ENCODE measurements at regions not wholly inside any gene's neighbourhood (a gene's known extent, or its start where the extent isn't known, plus 50 kb on each side); places are given as distances from the start of the nearest gene placed in this dataset.

DNA sequence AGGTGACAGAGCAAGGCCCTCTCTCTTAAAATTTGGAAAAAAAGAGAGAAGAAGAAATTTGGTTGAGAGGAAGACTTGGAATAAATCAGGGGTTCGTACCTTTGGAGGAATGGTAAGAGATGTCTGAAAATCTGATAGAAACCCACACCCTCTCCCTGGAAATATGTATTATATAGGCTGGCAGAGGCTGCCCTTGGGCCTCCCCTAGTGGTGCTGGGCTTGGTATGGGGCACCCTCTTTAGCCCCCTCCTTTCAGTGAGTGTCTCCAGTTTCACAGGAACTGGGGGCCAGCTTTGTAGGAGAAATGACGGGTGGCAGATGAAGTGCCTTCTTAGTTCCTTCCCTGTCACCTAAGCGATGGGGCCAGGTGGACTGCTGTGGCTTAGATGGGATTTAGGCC is 82.9 kb upstream of the SLC2A1 start:
- Mint-ChIP-seq H3K4me3 (ENCODE audit: unreplicated experiment) (no peak overlapping the region), H3K27me3 (ENCODE audit: low read depth) (no peaks in the 10 kb centered on the region), H3K27ac (ENCODE audit: unreplicated experiment) (no peak overlapping the region), H3K36me3 (ENCODE audit: low read depth) (no peaks in the 10 kb centered on the region), H3K4me1 (ENCODE audit: low read depth) (no peaks in the 10 kb centered on the region), H3K9me3 (ENCODE audit: low read depth) (no peaks in the 10 kb centered on the region)
- TF ChIP-seq, protein P1, sequence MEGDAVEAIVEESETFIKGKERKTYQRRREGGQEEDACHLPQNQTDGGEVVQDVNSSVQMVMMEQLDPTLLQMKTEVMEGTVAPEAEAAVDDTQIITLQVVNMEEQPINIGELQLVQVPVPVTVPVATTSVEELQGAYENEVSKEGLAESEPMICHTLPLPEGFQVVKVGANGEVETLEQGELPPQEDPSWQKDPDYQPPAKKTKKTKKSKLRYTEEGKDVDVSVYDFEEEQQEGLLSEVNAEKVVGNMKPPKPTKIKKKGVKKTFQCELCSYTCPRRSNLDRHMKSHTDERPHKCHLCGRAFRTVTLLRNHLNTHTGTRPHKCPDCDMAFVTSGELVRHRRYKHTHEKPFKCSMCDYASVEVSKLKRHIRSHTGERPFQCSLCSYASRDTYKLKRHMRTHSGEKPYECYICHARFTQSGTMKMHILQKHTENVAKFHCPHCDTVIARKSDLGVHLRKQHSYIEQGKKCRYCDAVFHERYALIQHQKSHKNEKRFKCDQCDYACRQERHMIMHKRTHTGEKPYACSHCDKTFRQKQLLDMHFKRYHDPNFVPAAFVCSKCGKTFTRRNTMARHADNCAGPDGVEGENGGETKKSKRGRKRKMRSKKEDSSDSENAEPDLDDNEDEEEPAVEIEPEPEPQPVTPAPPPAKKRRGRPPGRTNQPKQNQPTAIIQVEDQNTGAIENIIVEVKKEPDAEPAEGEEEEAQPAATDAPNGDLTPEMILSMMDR (IDR thresholded peaks at IDR 0.05), result no peak
- DNase-seq (ENCODE audit: low spot score), result no peak

DNA sequence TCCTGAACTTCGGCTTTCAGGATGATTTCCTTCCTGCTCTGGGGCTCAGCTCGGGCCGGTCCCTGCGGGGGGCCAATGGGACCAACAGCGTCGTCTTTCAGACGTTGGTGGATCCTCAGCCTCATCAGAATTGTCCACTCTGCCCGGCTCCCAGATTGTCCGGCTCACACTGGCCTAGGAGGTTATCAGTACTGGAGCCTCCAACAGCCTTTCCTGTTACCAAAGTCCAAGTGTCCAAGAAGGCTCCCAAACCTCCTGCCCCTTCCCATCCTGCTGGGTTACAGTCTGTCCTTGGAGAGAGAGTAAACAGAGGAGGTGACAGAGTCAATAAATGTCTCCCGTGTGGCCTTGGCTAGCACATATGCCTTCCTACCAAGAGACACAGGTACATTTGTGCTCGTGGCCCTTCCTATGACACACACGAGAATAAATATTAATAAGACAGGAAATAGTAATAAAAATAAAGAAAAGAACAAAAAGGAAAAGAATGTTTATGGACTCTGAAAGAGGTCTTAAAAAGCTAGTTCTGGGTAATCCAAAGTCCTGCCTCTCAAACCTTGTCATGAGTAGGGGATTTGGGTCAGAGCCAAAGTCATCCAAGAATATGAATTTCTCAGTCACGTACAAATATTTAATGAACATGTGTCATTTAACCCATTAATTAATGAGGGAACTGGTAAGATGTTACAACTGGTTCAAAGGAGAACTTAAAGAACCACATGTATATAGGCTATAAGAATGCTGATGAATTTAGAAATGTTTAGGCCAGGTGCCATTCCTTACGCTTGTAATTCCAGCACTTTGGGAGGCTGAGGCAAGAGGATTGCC is 80.8 kb upstream of the SLC2A1 start:
- no peak overlapping the region for H3K4me3 Mint-ChIP-seq (ENCODE audit: unreplicated experiment)
- TF ChIP-seq, protein P1 (IDR thresholded peaks at IDR 0.05), result no peak

DNA sequence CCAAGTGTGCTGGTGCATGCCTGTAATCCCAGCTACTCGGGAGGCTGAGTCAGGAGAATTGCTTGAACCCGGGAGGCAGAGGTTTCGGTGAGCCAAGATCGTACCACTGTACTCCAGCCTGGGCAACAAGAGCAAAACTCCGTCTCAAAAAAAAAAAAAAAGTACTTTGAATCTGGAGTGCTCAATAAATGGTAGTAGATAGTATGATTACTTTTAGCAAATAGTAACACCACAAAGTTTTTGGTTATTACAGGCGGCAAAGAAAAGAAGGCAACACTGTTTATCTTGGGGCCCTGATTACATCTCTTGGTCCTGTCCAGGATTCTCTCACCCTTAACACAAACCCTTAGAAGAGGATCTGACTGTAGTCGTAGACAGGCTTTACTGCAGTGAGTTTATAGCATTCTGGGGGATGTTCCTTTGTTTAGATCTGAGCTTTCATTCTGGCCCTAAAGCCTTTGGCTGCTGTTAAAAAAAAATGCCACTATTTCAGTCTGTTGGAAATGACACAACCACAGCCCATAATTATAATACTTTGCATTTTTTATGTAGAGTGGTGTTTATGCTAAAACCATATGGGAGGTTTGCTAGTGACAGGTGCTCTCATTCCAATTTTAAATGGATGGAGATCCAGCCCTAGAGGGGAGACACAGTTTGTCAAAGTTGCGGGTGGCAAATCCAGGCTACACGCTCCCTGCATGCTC is 79.7 kb upstream of the SLC2A1 start:
- H3K4me3 Mint-ChIP-seq (ENCODE audit: unreplicated experiment), result no peak overlapping the region

More for the DNA sequence above, 80.8 kb upstream of the SLC2A1 start:
- H3K27ac Mint-ChIP-seq (ENCODE audit: unreplicated experiment), result peak overlapping the region; percentile 17
- no peaks in the 10 kb centered on the region for H3K27me3 Mint-ChIP-seq (ENCODE audit: low read depth)
- H3K9me3 Mint-ChIP-seq (ENCODE audit: low read depth), result no peaks in the 10 kb centered on the region
- H3K36me3 Mint-ChIP-seq (ENCODE audit: low read depth), result no peaks in the 10 kb centered on the region
- DNase-seq (ENCODE audit: low spot score), result no peak
- no peaks in the 10 kb centered on the region for H3K4me1 Mint-ChIP-seq (ENCODE audit: low read depth)

DNA sequence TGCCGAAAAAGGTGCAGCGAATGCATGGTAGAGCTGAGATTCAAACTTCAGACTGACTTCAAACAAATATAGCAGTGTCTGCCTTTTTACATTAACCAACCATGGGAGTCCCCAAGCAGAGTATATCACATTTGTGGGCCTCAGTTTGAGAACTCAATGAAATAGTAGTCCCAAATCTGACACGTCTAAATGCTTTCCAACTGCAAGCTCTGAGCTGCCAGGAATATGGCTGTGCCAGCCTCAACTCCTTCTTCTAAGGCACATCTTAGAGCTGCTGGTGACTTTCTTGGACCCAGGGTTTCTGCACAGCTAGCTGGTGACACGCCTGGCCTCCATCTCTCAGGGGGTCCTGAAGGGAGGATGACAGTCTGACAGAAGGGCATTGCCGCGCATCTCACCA is 78.8 kb upstream of the SLC2A1 start:
- no peaks in the 10 kb centered on the region for H3K4me1 Mint-ChIP-seq (ENCODE audit: low read depth)

More for the DNA sequence above, 79.7 kb upstream of the SLC2A1 start:
- no peak for DNase-seq (ENCODE audit: low spot score)
- H3K36me3 Mint-ChIP-seq (ENCODE audit: low read depth), result no peaks in the 10 kb centered on the region
- TF ChIP-seq, protein P1 (IDR thresholded peaks at IDR 0.05), result no peak
- no peaks in the 10 kb centered on the region for H3K9me3 Mint-ChIP-seq (ENCODE audit: low read depth)
- no peaks in the 10 kb centered on the region for H3K27me3 Mint-ChIP-seq (ENCODE audit: low read depth)
- no peak overlapping the region for H3K27ac Mint-ChIP-seq (ENCODE audit: unreplicated experiment)
- no peaks in the 10 kb centered on the region for H3K4me1 Mint-ChIP-seq (ENCODE audit: low read depth)

DNA sequence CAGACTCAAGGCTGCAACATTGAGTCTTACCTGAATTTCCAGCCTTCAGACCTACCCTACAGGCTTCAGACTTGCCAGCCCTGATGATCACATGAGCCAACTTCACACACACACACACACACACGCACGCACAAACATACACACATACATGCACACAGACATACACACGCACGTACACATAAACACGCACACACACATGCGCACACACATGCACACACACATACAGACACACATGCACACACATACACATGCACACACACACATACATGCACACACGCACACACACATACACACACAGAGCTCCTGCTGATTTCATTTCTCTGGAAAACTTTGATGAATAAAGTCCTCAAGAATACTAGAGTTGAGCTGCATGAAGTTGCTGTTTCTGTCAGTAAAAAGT is 78.3 kb upstream of the SLC2A1 start:
- H3K9me3 Mint-ChIP-seq (ENCODE audit: low read depth), result no peaks in the 10 kb centered on the region
- no peak for DNase-seq (ENCODE audit: low spot score)
- H3K4me3 Mint-ChIP-seq (ENCODE audit: unreplicated experiment), result no peak overlapping the region
- no peaks in the 10 kb centered on the region for H3K4me1 Mint-ChIP-seq (ENCODE audit: low read depth)
- TF ChIP-seq, protein P1 (IDR thresholded peaks at IDR 0.05), result no peak
- H3K27ac Mint-ChIP-seq (ENCODE audit: unreplicated experiment), result no peak overlapping the region
- no peaks in the 10 kb centered on the region for H3K27me3 Mint-ChIP-seq (ENCODE audit: low read depth)
- no peaks in the 10 kb centered on the region for H3K36me3 Mint-ChIP-seq (ENCODE audit: low read depth)

More for the DNA sequence above, 78.8 kb upstream of the SLC2A1 start:
- no peaks in the 10 kb centered on the region for H3K27me3 Mint-ChIP-seq (ENCODE audit: low read depth)
- TF ChIP-seq, protein P1 (IDR thresholded peaks at IDR 0.05), result no peak
- no peak for DNase-seq (ENCODE audit: low spot score)
- no peak overlapping the region for H3K4me3 Mint-ChIP-seq (ENCODE audit: unreplicated experiment)
- H3K27ac Mint-ChIP-seq (ENCODE audit: unreplicated experiment), result no peak overlapping the region
- no peaks in the 10 kb centered on the region for H3K36me3 Mint-ChIP-seq (ENCODE audit: low read depth)
- no peaks in the 10 kb centered on the region for H3K9me3 Mint-ChIP-seq (ENCODE audit: low read depth)

All from chondrocyte (in vitro differentiated cells).